Cardiac muscle cell (in vitro differentiated cells and primary cell): ENCODE measurements at regions not wholly inside any gene's neighbourhood (a gene's known extent, or its start where the extent isn't known, plus 50 kb on each side); places are given as distances from the start of the nearest gene placed in this dataset.
"Not testable (repeated sequence)": the region's sequence is repeated elsewhere in the genome, so short reads cannot be mapped to it uniquely, and the experiment has no call there.

ENCODE experiments used
- DNase-seq, 2 donors: peaks; one replicate each; pipeline versions ENCODE4 v3.0.0 to v3.0.0-alpha.2; 2010 to 2017; ENCODE audit warnings: low read depth in 1 of 2, low spot score in 1 of 2
- H3K27ac ChIP-seq: fragments of 200-600 bp; sonication (generic); 2 replicates; pipeline ENCODE4 v1.5.1; 2016
- H3K27me3 ChIP-seq: fragments of 200-600 bp; sonication (generic); 2 replicates; pipeline ENCODE4 v1.6.0; 2016; ENCODE audit warnings: control low read depth
- H3K36me3 ChIP-seq: fragments of 200-600 bp; sonication (generic); 2 replicates; pipeline ENCODE4 v1.5.1; 2016; ENCODE audit warnings: control low read depth
- H3K4me1 ChIP-seq: fragments of 200-600 bp; sonication (generic); 2 replicates; pipeline ENCODE4 v1.8.1; 2017; ENCODE audit warnings: low read depth, mild to moderate bottlenecking, mixed run types
- H3K4me3 ChIP-seq: fragments of 200-600 bp; sonication (generic); 2 replicates; pipeline ENCODE4 v1.5.1; 2016; ENCODE audit warnings: mild to moderate bottlenecking
- H3K9me3 ChIP-seq: fragments of 200-600 bp; sonication (generic); 2 replicates; pipeline ENCODE4 v1.5.1; 2017; ENCODE audit warnings: low read depth, mild to moderate bottlenecking, control low read depth
- CTCF ChIP-seq: IDR thresholded peaks from 2 replicates; pipeline ENCODE4 v1.5.1; 2012; ENCODE audit warnings: low read depth, mild to moderate bottlenecking, low read length

GRCh38 chr6:80501636-80502035 lies 395.2 kb downstream of the BCKDHB start:
- no peaks in the 10 kb centered on the region for H3K36me3 ChIP-seq
- no peaks in the 10 kb centered on the region for H3K9me3 ChIP-seq
- no peaks in the 10 kb centered on the region for H3K27me3 ChIP-seq
- H3K4me3 ChIP-seq, result no peak overlapping the region
- no peaks in the 10 kb centered on the region for H3K4me1 ChIP-seq
- no peak overlapping the region for H3K27ac ChIP-seq
- DNase-seq, result no peak
- TF ChIP-seq CTCF, result no peak

DNA sequence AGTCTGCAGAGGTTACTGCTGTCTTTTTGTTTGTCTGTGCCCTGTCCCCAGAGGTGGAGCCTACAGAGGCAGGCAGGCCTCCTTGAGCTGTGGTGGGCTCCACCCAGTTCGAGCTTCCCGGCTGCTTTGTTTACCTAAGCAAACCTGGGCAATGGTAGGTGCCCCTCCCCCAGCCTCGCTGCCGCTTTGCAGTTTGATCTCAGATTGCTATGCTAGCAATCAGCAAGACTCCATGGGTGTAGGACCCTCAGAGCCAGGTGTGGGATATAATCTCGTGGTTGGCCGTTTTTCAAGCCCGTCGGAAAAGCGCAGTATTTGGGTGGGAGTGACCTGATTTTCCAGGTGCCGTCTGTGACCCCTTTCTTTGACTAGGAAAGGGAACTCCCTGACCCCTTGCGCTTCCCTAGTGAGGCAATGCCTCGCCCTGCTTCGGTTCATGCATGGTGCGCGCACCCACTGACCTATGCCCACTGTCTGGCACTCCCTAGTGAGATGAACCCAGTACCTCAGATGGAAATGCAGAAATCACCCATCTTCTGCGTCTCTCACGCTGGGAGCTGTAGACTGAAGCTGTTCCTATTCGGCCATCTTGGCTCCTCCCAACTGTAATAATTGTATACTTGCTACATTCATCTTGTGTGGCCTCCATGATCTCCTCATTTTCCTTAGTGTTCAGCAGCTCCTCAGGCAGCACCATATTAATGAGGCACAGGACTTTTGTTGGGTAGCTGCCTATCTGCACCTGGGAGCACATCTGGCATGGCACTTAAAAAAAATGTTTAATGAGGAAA lies 391.4 kb downstream of the BCKDHB start:
- not testable (repeated sequence) for H3K27ac ChIP-seq, H3K4me3 ChIP-seq, H3K4me1 ChIP-seq, H3K9me3 ChIP-seq, H3K27me3 ChIP-seq, DNase-seq, H3K36me3 ChIP-seq

- TF ChIP-seq CTCF, result no peak
- H3K36me3 ChIP-seq, result no peaks in the 10 kb centered on the region
- H3K27me3 ChIP-seq, result no peaks in the 10 kb centered on the region
- H3K4me1 ChIP-seq, result no peaks in the 10 kb centered on the region
- no peak overlapping the region for H3K4me3 ChIP-seq
- H3K9me3 ChIP-seq, result no peaks in the 10 kb centered on the region
- DNase-seq, result no peak
- no peak overlapping the region for H3K27ac ChIP-seq
These were observed 383.6 kb downstream of the BCKDHB start for GRCh38 chr6:80489911-80490635.

DNA sequence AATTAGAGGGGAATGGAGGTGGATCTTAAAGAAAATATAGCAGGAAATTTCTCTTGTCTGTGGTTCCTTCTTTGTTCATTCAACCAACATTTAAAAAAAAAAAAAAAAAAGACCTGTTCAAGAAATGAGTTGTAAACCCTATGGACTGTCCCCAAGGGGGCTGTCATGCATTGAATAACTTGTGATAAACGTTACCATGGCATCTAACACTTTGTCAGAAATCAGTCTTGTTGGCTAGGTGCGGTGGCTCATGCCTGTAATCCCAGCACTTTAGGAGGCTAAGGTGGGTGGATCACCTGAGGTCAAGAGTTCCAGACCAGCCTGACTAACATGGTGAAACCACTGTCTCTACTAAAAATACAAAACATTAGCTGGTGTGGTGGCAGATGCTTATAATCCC lies 381.7 kb downstream of the BCKDHB start:
- DNase-seq, result no peak
- Histone ChIP-seq H3K27me3 (no peaks in the 10 kb centered on the region), H3K27ac (no peak overlapping the region), H3K4me1 (no peaks in the 10 kb centered on the region), H3K9me3 (no peaks in the 10 kb centered on the region), H3K4me3 (no peak overlapping the region), H3K36me3 (no peaks in the 10 kb centered on the region)
- no peak for TF ChIP-seq CTCF

GRCh38 chr6:80485494-80485893 lies 379.0 kb downstream of the BCKDHB start:
- not testable (repeated sequence) for DNase-seq, H3K27ac ChIP-seq, H3K4me3 ChIP-seq, H3K9me3 ChIP-seq, H3K4me1 ChIP-seq, H3K36me3 ChIP-seq, H3K27me3 ChIP-seq

DNA sequence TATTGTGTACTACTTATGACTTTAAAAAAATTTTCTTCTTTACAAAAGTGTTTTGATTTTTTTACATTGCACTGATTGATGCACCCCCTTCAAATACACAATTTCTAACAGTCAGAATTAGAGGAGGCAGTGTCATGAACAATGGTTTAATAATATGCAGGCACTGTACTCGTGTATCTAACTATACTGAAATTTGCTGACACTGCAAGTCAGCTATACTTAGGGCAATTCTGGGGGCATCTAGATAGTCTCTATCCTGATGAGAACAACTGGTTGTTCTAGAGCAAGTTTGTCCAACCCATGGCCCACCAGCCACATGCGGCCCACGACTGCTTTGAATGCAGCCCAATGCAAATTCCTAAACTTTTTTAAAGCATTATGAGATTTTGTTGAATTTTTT lies 375.6 kb downstream of the BCKDHB start:
- peaks cover 3% of the 10 kb centered on the region for H3K4me1 ChIP-seq
- no peaks in the 10 kb centered on the region for H3K36me3 ChIP-seq
- no peaks in the 10 kb centered on the region for H3K27me3 ChIP-seq
- no peaks in the 10 kb centered on the region for H3K9me3 ChIP-seq
- H3K27ac ChIP-seq, result no peak overlapping the region
- DNase-seq, result no peak
- H3K4me3 ChIP-seq, result no peak overlapping the region
- no peak for TF ChIP-seq CTCF
